GM19193 (cell line): ENCODE measurements at regions not wholly inside any gene's neighbourhood (a gene's known extent, or its start where the extent isn't known, plus 50 kb on each side); places are given as distances from the start of the nearest gene placed in this dataset.

Source experiments
- POLR2A ChIP-seq: IDR thresholded peaks from 4 replicates; pipeline ENCODE4 v1.6.1; 2011; ENCODE audit not compliant: insufficient read depth, insufficient read length; ENCODE audit errors: extremely low read depth

DNA sequence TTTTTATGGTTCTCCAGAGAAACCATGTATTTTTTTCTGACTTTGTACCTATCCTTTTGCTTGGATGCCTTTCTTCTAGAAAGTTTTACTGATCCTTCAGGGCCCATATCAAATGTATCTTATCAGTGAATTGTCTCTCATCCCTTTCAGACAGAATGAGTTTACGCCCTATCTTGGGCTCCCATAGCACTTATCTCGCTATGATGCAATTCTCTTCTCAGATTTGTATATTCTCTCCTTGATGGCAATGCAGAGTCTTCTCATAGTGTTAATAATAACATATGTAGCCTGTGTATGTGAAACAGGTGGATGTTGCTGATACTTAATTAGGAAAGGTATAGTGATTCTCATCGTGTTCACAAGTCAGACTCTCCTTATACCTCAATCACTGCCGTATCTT, 336.2 kb downstream of the UTRN start:
- no peak for TF ChIP-seq POLR2A

DNA sequence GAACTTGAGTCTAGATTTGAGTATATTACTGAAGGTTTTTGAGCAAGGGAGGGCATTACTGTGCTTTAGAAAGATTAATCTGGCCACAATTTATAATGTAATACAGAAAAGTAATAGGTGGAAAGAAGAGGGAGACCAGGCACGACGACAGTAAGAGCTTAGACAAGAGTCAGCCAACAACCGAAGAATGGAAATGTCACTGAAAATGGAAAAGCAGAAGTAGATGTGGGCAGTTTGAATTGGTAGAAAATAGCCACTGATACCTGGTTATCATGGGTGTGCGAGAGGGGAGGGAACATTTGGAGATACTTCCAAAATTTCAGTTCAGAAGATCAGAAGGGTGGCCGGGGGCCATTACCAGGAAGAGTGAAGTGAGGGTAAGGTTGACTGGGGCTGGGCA, 339.1 kb downstream of the UTRN start:
- TF ChIP-seq POLR2A = no peak

DNA sequence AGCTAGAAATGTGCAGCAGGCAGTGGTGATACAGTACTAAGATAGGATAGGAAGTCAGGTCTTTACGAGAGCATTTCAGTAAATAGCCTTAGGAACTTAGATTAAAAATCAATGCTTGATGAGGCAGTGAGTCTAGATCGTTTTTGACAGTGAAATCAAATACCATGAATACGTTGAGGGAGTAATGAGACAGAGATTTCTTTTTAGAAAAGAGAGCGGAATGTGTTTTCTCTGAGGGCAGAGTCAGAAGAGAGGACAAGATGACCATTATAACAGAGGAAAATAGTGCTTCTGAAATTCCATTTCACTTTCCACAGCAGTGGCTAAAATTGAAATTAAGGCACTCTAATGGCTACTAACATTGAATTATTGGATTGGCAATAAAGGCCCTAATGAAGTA, 339.6 kb downstream of the UTRN start:
- TF ChIP-seq POLR2A = no peak

DNA sequence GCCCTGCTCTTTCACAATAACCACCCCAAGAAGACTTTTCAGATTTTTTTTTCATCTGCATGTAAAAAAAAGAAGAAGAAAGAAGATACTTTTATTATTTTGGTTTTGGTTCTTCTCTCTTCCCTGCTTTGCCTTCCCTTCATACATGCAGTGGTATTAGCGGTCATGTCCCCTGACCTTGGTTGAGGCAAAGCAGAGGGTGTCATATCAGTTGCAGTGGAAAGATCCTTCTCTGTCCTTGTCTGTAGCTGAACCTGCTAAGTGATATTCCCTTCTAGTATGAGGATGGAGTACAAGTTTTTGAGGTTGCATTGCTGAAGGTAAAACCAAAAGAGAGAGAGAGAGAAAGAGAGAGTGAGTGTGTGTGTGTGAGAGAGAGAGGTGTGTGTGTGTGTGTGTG, 345.7 kb downstream of the UTRN start:
- no peak for TF ChIP-seq POLR2A

DNA sequence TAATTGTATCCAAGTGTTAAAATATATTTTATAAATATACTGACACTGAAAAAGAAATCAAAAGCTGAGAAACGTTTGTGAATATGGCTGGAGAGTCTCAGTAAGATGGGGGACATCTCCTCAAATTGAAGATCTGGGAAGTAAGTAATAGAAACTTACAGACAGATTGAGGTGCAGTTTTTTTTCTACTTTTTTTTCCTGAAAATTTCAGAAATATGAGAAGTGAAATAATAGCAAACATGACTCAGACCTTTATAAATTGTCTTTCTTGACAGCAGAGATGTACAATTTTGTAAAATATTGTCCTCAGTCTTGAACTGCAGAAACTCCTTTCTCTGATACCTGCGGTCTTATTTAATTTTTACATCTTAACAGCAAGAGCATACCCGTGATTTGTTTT, 347.1 kb downstream of the UTRN start:
- TF ChIP-seq POLR2A = no peak

DNA sequence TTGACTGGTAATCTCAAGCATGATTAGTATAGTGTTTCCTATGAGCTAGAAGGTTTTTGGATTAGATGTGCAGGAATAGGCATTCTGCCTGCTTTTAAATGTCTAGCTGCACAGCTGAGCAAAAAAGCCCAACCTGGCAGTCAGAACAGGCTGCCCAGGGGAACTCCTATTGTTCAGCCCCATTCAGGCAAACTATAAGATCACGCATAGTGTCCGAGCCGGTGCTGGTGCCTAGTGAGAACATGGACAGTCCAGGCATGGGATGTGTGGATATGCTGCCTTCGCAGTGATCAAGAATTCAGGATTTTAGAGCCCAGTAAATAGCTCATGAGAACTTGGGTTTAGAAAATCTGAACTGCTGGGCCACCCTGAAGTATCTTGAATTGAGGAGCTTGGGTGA, 348.8 kb downstream of the UTRN start:
- no peak for TF ChIP-seq POLR2A

DNA sequence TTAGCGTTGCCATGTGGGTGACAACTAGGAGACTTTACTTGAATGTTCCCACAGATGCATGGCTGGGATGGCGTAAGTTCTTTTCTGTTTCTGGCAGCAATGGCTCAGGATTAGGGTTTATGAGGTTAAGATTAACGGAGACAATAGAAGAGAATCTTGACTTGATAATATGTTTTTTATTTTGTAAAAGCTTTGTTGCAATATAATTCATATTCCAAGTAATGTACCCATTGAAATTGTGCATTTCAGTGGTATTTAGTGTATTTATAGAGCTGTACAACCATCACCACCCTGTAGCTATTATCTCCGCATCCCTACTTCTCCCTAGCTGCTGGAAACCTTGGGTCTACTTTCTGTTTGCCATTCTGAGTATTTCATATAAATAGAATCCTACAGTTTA, 349.2 kb downstream of the UTRN start:
- TF ChIP-seq POLR2A = no peak

DNA sequence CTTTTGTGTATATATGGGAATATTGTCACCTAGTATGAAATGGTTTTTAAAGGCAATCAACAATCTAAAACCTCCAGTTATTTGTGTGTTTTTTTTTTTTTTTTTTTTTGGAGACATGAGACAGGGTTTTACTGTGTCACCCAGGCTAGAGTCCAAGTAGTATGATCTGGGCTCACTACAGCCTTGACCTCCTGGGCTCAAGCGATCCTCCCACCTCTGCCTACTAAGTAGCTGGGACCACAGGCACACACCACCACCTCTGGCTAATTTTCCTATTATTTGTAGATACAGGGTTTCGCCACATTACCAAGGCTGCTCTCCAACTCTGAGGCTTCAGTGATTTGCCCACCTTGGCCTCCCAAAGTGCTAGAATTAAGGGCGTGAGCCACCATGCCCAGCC, 349.9 kb downstream of the UTRN start:
- no peak for TF ChIP-seq POLR2A

DNA sequence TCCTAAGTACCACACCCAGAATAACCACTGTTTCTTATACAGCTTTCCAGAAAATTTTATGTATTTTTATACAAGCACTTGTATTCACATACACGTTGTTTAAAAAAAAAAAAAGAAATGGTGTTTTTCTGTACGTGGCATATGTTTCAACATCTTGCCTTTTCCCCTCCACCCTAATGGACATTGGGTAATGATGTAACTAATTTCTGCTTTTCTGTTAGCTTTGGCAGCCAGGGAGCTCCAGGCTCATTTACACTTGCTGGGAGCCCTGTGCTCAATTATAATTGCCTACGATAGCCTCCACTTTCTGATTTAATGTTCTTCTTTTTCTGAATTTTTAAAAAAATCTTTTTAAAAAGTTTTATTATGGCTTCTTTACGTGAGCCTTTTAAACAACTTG, 352.4 kb downstream of the UTRN start:
- no peak for TF ChIP-seq POLR2A

DNA sequence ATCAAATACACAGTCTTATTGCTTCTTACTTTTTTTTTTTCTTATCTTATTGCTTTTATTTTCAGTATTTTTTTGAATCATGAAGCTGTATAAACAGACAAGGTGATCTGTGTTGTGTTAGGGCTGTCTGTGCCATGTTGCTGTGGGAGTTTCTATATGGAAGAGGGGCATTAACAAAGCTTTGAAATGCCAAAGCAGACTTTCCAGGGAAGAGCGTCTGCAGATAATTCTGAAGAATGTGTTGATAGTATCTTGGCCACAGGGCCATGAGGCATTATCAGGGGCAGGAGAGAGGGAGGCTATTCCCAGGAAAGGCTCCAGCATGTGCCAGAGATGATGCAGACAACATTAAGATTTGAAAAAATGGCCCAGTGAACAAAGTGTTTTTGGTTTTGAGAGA, 354.5 kb downstream of the UTRN start:
- TF ChIP-seq POLR2A = no peak

DNA sequence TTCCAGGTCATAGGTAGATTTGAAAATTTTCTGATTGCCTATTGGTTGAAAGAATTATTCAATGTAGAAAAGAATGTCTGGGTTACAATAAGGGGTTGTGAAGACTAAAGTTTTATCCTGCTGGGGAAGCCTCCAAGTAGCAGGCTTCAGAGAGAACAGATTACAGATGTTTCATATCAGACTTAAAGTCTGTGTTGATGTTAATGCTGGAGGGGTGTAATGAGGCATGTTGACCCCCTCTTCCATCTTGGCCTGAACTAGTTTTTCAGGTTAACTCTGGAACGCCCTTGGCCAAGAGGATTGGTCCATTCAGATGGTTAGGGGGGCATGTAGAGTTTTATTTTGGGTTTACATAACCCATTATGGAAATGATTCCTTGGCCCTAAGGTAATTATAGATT, 356.2 kb downstream of the UTRN start:
- TF ChIP-seq POLR2A = no peak

DNA sequence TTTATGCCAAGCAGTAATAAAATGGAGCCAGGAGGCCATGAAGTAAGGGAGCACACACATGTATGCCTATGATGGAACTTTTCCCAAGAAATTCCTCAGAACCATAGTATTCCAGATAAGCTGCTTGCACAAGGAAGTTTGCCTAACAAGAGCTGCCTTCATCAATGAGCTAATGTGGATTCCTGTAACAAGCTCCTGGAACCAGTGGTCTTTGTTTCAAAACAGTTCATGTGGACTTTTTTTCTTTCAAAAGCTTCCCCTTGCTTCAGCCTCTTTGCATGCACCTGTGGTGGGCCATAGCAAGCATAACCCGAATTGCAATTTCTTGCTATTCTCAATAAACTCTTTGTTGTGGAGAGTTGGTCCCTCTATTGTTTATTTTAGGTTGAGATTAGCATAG, 359.6 kb downstream of the UTRN start:
- TF ChIP-seq POLR2A = no peak

DNA sequence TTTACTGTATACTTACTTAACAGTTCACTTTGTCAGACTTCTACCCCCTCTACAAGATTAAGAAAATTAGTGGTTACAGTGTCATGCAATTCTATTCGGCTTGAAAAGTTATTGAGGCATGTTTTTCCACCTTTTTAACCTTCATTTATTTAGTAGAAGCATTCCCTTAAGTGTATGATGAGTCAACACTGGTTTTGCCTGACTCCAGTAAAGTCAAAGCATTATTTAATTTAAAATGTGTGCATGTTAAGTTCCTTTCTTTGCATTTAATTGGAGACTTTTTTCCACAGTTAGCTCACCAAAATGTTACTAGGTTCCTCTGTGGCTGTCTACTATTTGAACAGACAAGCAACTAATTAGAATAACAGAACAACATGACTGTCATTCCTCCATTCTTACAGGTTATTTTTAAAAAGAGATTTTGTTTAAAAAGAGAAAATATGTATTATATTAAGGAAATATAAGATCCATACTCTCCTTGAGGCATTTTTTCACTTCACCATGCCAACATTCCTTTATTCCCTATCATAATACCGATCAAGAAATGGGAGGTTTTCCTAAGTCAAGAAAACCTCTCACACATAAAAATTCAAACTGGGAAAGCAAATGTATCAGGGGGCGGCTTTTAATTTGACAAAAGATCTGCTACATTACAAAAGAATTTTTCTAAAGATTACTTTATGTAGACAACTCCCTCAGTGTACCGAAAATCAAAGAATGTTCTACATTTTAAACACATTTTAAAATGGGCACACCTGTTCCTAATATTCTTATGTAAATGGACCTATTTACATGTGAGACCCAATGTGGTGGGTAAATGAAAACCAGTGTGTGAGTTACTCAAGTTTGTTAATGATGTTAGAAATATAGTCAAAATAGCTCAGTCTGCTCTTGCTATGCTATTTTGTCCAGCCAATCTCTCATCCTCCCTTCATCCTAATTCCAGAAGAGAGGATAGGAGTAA, 361.2 kb downstream of the UTRN start:
- no peak for TF ChIP-seq POLR2A

DNA sequence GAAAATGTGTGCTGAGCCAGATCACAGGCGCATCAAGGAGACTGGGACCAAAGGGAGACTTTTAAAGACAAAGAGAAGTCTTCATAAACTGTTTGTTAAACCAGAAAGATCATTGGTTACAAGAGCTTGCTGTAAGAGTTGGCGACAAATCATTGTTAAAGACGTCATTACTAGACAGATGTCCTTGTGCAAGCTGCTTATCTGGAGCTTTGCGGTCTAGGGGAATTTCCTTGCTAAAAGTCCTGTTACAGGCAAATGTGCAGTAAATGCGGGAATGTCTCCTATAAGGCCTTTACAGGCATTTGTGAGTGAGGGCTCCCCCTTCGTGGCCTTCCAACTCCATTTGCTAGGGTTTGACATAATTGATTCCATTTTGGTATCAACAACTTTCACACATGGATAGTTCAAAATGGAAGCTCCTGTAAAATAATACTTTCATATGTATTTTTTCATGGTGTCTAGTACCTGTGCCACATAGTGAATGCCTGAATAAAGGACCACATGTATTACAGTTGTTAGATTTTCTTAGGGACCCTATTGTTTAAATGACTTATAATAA, 362.4 kb downstream of the UTRN start:
- no peak for TF ChIP-seq POLR2A

DNA sequence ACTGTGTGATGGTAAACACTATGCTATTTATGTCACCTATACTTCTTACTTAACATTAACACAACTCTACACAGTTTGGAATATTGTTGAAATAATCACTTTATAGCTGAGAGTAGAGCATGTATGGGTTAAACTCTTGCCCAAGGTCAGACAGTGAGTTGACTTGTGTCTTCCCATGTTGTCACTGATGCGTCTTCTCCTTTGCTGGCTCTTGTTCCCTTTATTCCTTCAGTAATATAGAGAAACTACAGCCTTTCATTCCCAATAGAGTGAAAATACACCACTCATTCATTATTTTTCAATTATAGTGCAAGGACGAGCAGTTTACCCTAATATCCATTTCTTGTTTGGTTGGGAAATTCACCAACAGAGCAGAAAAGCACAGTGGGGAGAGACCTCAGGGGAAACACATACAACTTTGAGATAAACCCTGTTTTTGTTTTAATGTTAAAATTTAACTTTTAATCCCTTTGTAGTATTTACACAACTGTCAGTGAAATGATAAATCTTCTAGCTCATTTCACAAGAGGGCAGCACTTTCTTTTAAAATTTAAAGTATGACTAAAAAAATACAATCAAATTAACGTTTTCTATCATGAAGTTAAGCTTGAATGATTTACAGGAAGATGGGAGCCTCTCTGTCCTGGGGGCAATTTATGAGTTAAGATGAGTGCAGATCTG, 363.0 kb downstream of the UTRN start:
- no peak for TF ChIP-seq POLR2A

DNA sequence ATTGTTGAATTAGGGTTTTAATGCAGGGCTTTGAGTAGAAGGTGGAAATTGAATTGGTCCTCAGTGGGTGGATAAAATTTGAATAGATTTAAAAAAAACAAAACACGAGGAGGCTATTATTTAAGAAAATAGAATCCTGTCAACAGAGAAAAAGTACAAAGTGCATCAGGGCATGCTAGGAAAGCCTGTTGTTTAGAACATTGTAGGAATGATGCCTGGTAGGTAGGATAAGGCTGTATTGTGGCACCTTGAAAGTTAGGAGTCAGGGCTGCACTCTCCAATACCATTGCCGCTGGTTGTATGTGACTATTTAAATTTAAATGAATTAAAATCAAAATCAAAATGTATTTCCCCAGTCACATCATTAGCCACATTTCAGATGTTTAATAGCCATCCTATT, 363.9 kb downstream of the UTRN start:
- no peak for TF ChIP-seq POLR2A
